Activated T-helper 2 cell treated with anti-CD3 and anti-CD28 coated beads, Interferon-gamma antibody, Interleukin-2, Interleukin-4, amounts not matched to agents 10 μg/mL and 5 μg/mL and 100 μg/mL, durations not matched to agents 14 hours and 24 hours and 36 hours (primary cell): ENCODE measurements at regions not wholly inside any gene's neighbourhood (a gene's known extent, or its start where the extent isn't known, plus 50 kb on each side); places are given as distances from the start of the nearest gene placed in this dataset.

Experiments
- DNase-seq: peaks from one replicate; pipeline ENCODE4 v3.0.0; 2021; ENCODE audit warnings: low spot score
- H3K27ac Mint-ChIP-seq: one replicate; pipeline ENCODE4 v1.8.0; 2021; ENCODE audit warnings: mixed read lengths
- H3K27me3 Mint-ChIP-seq: one replicate; pipeline ENCODE4 v1.8.0; 2021; ENCODE audit warnings: low read depth, mixed read lengths
- H3K36me3 Mint-ChIP-seq: one replicate; pipeline ENCODE4 v1.8.0; 2021; ENCODE audit warnings: low read depth, mixed read lengths
- H3K4me1 Mint-ChIP-seq: one replicate; pipeline ENCODE4 v1.8.0; 2021; ENCODE audit warnings: low read depth, mixed read lengths
- H3K4me3 Mint-ChIP-seq: one replicate; pipeline ENCODE4 v1.8.0; 2021; ENCODE audit warnings: low read depth, mild to moderate bottlenecking, moderate library complexity, mixed read lengths
- H3K9me3 Mint-ChIP-seq: one replicate; pipeline ENCODE4 v1.8.0; 2021; ENCODE audit warnings: mixed read lengths
- intact Hi-C: fragments of 100-400 bp; cut with micrococcal nuclease; formaldehyde crosslinking; loops from one replicate; pipeline ENCODE4 v1.15.1; 2023

DNA sequence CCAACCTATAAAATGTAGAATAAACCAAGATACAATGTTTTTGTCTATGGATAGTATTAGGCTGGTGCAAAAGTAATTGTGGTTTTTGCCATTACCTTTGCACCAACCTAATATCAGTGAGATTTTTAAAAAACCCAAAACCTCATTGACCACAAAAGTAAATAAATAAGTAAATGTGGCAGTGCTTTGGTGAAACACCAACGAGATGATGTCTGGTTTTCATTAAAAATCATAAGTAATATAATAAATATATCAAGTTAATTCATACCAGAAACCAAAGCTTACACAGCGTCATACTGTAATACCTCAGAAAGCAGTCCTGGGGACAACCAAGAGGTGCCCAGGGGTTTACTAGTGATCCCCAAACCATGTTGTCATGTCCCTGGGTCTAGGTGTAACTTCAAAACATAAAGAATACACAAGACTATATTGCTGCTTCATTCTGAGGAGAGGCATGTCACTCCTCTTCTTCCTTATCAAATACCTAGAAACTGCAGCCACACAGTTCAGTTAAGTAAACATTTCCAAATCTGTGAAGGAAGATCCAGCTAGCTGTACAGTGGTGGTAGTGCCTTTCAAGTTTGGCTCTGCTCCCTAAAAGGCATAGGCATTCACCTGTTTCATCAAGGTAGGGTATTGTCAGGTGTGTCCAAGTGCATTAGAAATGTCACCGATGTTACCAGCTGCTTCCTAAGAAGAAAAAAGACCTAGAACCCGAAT, 51.6 kb upstream of the ZC3H11B start:
- Mint-ChIP-seq H3K9me3 (no peaks in the 10 kb centered on the region), H3K27me3 (peaks cover 2% of the 10 kb centered on the region), H3K27ac (no peak overlapping the region), H3K4me1 (peaks cover 9% of the 10 kb centered on the region), H3K36me3 (no peaks in the 10 kb centered on the region), H3K4me3 (no peak overlapping the region)
- intact Hi-C loops, result loop anchor here (5.0 kb wide), 1 partner anchor 1332 kb away; no protein-coding TSS in a partner anchor
- DNase-seq, result no peak
